ENCODE measurements at regions not wholly inside any gene's neighbourhood (a gene's known extent, or its start where the extent isn't known, plus 50 kb on each side); places are given as distances from the start of the nearest gene placed in this dataset.
"Not testable (repeated sequence)": the region's sequence is repeated elsewhere in the genome, so short reads cannot be mapped to it uniquely, and the experiment has no call there.

DNA sequence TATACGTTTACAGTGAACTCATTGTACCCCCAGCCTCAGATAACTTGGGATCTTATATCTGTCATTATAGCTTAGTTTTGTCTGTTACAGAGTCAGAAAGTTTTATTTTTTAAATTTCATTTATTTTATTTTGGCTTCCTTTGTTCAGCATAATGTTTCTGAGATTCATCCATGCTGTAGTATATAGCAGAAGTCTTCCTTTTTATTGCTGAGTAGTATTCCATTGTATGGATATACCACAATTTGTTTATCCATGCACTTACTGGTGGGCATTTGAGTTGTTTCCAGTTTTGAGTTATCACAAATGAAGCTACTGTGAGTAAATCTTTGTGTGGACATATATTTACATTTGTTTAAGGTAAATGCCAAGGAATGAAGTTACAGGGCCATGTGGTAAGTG is 122.3 kb downstream of the ADCYAP1 start:
- DNase-seq (ENCODE audit: low spot score) (no peak), ATAC-seq (ENCODE audit: low read depth) (no peak)
- Histone ChIP-seq H3K4me1 (ENCODE audit: insufficient read depth, poor library complexity, severe bottlenecking) (no peaks in the 10 kb centered on the region), H3K36me3 (ENCODE audit: low read depth) (no peaks in the 10 kb centered on the region), H3K27ac (ENCODE audit: poor library complexity, severe bottlenecking) (no peak overlapping the region), H3K9me3 (ENCODE audit: severe bottlenecking) (no peaks in the 10 kb centered on the region), H3K27me3 (ENCODE audit: insufficient read depth, poor library complexity, severe bottlenecking) (no peaks in the 10 kb centered on the region), H3K4me3 (ENCODE audit: severe bottlenecking) (no peak overlapping the region)
- TF ChIP-seq, protein P1, sequence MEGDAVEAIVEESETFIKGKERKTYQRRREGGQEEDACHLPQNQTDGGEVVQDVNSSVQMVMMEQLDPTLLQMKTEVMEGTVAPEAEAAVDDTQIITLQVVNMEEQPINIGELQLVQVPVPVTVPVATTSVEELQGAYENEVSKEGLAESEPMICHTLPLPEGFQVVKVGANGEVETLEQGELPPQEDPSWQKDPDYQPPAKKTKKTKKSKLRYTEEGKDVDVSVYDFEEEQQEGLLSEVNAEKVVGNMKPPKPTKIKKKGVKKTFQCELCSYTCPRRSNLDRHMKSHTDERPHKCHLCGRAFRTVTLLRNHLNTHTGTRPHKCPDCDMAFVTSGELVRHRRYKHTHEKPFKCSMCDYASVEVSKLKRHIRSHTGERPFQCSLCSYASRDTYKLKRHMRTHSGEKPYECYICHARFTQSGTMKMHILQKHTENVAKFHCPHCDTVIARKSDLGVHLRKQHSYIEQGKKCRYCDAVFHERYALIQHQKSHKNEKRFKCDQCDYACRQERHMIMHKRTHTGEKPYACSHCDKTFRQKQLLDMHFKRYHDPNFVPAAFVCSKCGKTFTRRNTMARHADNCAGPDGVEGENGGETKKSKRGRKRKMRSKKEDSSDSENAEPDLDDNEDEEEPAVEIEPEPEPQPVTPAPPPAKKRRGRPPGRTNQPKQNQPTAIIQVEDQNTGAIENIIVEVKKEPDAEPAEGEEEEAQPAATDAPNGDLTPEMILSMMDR (IDR thresholded peaks at IDR 0.05; ENCODE audit: poor library complexity, severe bottlenecking): no peak

DNA sequence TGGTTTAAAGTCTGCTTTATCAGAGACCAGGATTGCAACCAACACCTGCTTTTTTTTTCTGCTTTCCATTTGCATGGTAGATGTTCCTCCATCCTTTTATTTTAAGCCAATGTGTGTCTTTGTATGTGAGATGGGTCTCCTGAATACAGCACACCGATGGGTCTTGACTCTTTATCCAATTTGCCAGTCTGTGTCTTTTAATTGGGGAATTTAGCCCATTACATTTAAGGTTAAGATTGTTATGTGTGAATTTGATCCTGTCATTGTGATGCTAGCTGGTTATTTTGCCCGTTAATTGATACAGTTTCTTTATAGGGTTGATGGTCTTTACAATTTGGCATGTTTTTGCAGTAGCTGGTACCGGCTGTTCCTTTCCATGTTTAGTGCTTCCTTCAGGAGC is 128.4 kb downstream of the ADCYAP1 start:
- not testable (repeated sequence) for H3K36me3 ChIP-seq (ENCODE audit: low read depth); H3K9me3 ChIP-seq (ENCODE audit: severe bottlenecking); H3K4me3 ChIP-seq (ENCODE audit: severe bottlenecking); ATAC-seq (ENCODE audit: low read depth); H3K4me1 ChIP-seq (ENCODE audit: insufficient read depth, poor library complexity, severe bottlenecking); DNase-seq (ENCODE audit: low spot score); H3K27ac ChIP-seq (ENCODE audit: poor library complexity, severe bottlenecking); H3K27me3 ChIP-seq (ENCODE audit: insufficient read depth, poor library complexity, severe bottlenecking)

DNA sequence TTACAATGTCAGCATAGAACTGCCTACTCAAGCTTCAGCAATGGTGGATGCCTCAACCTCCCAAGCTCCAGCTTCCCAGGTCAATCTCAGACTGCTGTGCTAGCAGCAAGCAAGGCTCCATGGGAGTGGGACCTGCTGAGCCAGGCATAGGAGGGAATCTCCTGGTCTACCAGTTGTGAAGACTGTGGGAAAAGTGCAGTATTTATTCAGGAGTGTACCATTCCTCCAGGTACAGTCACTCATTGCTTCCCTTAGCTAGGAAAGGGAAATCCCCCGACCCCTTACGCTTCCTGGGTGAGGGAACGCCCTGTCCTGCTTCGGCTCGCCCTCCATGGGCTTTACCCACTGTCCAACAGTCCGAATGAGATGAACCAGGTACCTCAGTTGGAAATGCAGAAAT is 130.3 kb downstream of the ADCYAP1 start:
- no peaks in the 10 kb centered on the region for H3K9me3 ChIP-seq (ENCODE audit: severe bottlenecking)

DNA sequence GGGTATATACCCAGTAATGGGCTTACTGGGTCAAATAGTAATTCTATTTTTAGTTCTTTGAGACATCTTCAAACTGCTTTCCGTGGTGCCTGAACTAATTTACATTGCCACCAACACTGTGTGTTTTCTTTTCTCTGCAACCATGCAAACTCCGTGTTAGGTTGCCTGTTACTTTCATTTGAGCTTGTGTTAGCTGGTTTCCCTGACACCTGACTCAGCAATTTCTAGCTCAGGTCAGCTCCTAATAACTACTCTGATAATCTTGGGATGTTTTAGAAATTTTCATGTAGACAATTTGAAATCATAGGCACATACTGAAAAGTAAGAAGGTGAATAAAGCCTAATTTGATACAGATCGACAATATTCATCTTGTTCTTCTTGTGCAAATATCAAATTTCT is 132.3 kb downstream of the ADCYAP1 start:
- no peaks in the 10 kb centered on the region for H3K27me3 ChIP-seq (ENCODE audit: insufficient read depth, poor library complexity, severe bottlenecking)
- H3K36me3 ChIP-seq (ENCODE audit: low read depth): no peaks in the 10 kb centered on the region
- H3K4me3 ChIP-seq (ENCODE audit: severe bottlenecking): no peak overlapping the region
- no peaks in the 10 kb centered on the region for H3K9me3 ChIP-seq (ENCODE audit: severe bottlenecking)
- TF ChIP-seq, protein P1 (IDR thresholded peaks at IDR 0.05; ENCODE audit: poor library complexity, severe bottlenecking): no peak
- ATAC-seq (ENCODE audit: low read depth): no peak
- no peak overlapping the region for H3K27ac ChIP-seq (ENCODE audit: poor library complexity, severe bottlenecking)
- no peaks in the 10 kb centered on the region for H3K4me1 ChIP-seq (ENCODE audit: insufficient read depth, poor library complexity, severe bottlenecking)
- no peak for DNase-seq (ENCODE audit: low spot score)

More for the DNA sequence above, 130.3 kb downstream of the ADCYAP1 start:
- H3K27ac ChIP-seq (ENCODE audit: poor library complexity, severe bottlenecking): no peak overlapping the region
- H3K27me3 ChIP-seq (ENCODE audit: insufficient read depth, poor library complexity, severe bottlenecking): no peaks in the 10 kb centered on the region
- H3K4me3 ChIP-seq (ENCODE audit: severe bottlenecking): no peak overlapping the region
- DNase-seq (ENCODE audit: low spot score): no peak
- no peaks in the 10 kb centered on the region for H3K36me3 ChIP-seq (ENCODE audit: low read depth)
- ATAC-seq (ENCODE audit: low read depth): no peak
- no peaks in the 10 kb centered on the region for H3K4me1 ChIP-seq (ENCODE audit: insufficient read depth, poor library complexity, severe bottlenecking)
- TF ChIP-seq, protein P1 (IDR thresholded peaks at IDR 0.05; ENCODE audit: poor library complexity, severe bottlenecking): no peak

DNA sequence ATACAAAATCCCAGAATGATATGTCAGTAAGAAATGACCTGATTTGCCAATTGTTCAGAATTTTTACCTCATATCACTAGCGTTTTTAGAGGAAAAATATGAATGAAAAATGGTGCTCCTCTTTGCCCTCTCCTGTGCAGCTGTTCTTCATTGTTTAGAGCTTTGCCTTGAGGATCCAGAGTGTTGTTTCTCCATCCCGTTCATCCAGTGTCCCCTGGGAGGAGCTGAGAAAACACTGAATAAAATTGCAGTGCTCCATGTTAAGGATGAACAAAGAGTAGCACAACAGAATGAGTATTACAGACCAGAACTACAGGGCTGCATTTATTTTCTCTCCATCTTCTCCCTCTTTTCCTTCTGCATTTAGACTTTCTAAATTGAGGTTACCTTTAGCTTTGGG is 133.1 kb downstream of the ADCYAP1 start:
- Histone ChIP-seq H3K4me1 (ENCODE audit: insufficient read depth, poor library complexity, severe bottlenecking) (no peaks in the 10 kb centered on the region), H3K27ac (ENCODE audit: poor library complexity, severe bottlenecking) (no peak overlapping the region), H3K27me3 (ENCODE audit: insufficient read depth, poor library complexity, severe bottlenecking) (no peaks in the 10 kb centered on the region), H3K36me3 (ENCODE audit: low read depth) (no peaks in the 10 kb centered on the region), H3K4me3 (ENCODE audit: severe bottlenecking) (no peak overlapping the region), H3K9me3 (ENCODE audit: severe bottlenecking) (no peaks in the 10 kb centered on the region)
- no peak for DNase-seq (ENCODE audit: low spot score)
- no peak for ATAC-seq (ENCODE audit: low read depth)
- TF ChIP-seq, protein P1 (IDR thresholded peaks at IDR 0.05; ENCODE audit: poor library complexity, severe bottlenecking): no peak
